NT2/D1 (cell line): ENCODE measurements at regions not wholly inside any gene's neighbourhood (a gene's known extent, or its start where the extent isn't known, plus 50 kb on each side); places are given as distances from the start of the nearest gene placed in this dataset.

Experiments used
- DNase-seq: peaks from one replicate; pipeline ENCODE4 v3.0.0-alpha.2; 2011; ENCODE audit warnings: low read depth, low spot score
- H3K27me3 ChIP-seq: 2 replicates; pipeline ENCODE4 v1.6.0; 2011; ENCODE audit warnings: mild to moderate bottlenecking; ENCODE audit not compliant: insufficient read length, insufficient read depth
- H3K36me3 ChIP-seq: 2 replicates; pipeline ENCODE4 v1.6.1; 2011; ENCODE audit warnings: mild to moderate bottlenecking, low read length, mixed read lengths; ENCODE audit not compliant: insufficient read depth, insufficient read length
- H3K4me1 ChIP-seq: 2 replicates; pipeline ENCODE4 v1.5.1; 2011; ENCODE audit not compliant: insufficient read depth, insufficient read length
- H3K4me3 ChIP-seq: 2 replicates; pipeline ENCODE4 v1.5.1; 2011; ENCODE audit warnings: low read depth; ENCODE audit not compliant: insufficient read length
- H3K9ac ChIP-seq: 2 replicates; pipeline ENCODE4 v1.6.0; 2011; ENCODE audit warnings: low read depth; ENCODE audit not compliant: insufficient read length
- H3K9me3 ChIP-seq: 2 replicates; pipeline ENCODE4 v1.5.1; 2011; ENCODE audit warnings: mild to moderate bottlenecking, low read length; ENCODE audit not compliant: insufficient read depth
- SUZ12 ChIP-seq: IDR thresholded peaks from 2 replicates; pipeline ENCODE4 v1.6.1; 2011; ENCODE audit not compliant: insufficient read length, insufficient read depth; ENCODE audit errors: extremely low read depth
- YY1 ChIP-seq: IDR thresholded peaks from 2 replicates; pipeline ENCODE4 v1.6.1; 2011; ENCODE audit not compliant: insufficient read length, insufficient read depth
- ZNF274 ChIP-seq: IDR thresholded peaks from 2 replicates; pipeline ENCODE4 v1.6.1; 2011; ENCODE audit warnings: mild to moderate bottlenecking, low read depth, low read length

DNA sequence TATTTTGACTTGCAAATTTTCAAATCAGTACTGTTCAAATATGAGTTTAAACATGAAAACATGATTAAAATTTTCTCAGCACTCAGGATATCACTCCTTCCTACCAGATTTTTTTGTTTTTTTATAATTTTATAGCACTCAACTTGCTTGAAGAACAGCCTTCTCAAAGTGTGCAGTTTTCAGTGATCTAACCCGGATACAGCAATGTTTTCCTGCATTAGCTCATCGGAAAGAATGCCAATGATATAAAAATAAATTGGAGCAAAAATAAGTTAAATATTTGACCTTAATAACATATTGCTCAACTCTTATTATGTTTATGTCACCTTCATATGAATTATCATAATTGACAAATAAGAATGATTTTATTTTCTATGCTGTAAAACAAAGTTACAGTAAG, 766.8 kb downstream of the USP25 start:
- TF ChIP-seq ZNF274, result no peak
- TF ChIP-seq SUZ12, result no peak
- no peak for TF ChIP-seq YY1
- no peak overlapping the region for H3K9ac ChIP-seq
- no peak for DNase-seq
- no peaks in the 10 kb centered on the region for H3K36me3 ChIP-seq
- no peaks in the 10 kb centered on the region for H3K4me1 ChIP-seq
- H3K9me3 ChIP-seq, result no peaks in the 10 kb centered on the region
- H3K27me3 ChIP-seq, result no peaks in the 10 kb centered on the region
- no peak overlapping the region for H3K4me3 ChIP-seq

GRCh38 chr21:16500271-16500670, 770.5 kb downstream of the USP25 start:
- DNase-seq, result no peak
- H3K9me3 ChIP-seq, result no peaks in the 10 kb centered on the region
- no peak for TF ChIP-seq SUZ12
- no peak for TF ChIP-seq ZNF274
- TF ChIP-seq YY1, result no peak
- no peaks in the 10 kb centered on the region for H3K36me3 ChIP-seq
- no peaks in the 10 kb centered on the region for H3K4me1 ChIP-seq
- no peak overlapping the region for H3K4me3 ChIP-seq
- no peak overlapping the region for H3K9ac ChIP-seq
- no peaks in the 10 kb centered on the region for H3K27me3 ChIP-seq

DNA sequence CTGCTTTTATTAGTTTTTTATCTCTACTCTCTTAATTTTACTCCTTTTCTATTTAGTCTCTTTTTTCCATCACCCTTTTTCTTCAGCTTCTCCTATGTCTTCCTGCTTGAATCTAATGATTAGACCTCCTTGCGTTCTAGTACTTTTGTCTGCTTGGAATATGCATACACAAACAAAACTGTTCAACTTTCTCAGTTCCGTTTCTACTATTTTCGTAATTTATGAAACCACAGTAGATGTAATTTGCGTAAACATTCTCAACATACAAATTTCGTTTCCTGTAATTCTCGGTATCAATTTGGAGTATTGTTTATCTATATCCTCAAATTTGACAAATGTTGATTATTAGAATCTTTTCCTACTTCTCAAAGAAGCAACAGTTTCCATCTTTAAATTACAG, 772.5 kb downstream of the USP25 start:
- no peak overlapping the region for H3K9ac ChIP-seq
- H3K4me1 ChIP-seq, result no peaks in the 10 kb centered on the region
- H3K27me3 ChIP-seq, result no peaks in the 10 kb centered on the region
- H3K9me3 ChIP-seq, result no peaks in the 10 kb centered on the region
- no peak for DNase-seq
- TF ChIP-seq YY1 (no peak), SUZ12 (no peak), ZNF274 (no peak)
- no peak overlapping the region for H3K4me3 ChIP-seq
- no peaks in the 10 kb centered on the region for H3K36me3 ChIP-seq

DNA sequence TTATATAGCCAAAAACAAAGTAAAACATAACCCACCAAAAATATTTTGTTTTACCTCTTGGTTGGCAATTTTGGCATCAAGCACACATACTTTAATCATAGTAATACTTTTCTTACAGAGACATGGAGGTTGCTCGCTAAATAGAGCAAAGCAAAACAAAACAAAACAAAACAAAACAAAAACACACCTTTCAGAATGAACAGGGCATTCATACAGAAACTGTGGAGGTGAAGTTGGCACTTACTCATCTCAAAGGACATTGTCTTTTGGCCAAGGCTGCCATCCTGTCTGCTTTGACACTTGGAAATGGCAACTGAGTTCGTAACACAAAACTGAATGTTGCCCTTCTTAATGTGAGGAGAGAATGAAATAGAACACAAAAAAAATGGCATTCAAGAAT, 773.1 kb downstream of the USP25 start:
- Histone ChIP-seq H3K27me3 (no peaks in the 10 kb centered on the region), H3K4me1 (no peaks in the 10 kb centered on the region), H3K9ac (no peak overlapping the region), H3K36me3 (no peaks in the 10 kb centered on the region), H3K9me3 (no peaks in the 10 kb centered on the region), H3K4me3 (no peak overlapping the region)
- TF ChIP-seq SUZ12, result no peak
- no peak for DNase-seq

GRCh38 chr21:16504281-16504680, 774.5 kb downstream of the USP25 start:
- no peaks in the 10 kb centered on the region for H3K4me1 ChIP-seq
- no peaks in the 10 kb centered on the region for H3K27me3 ChIP-seq
- TF ChIP-seq ZNF274, result no peak
- no peak for TF ChIP-seq YY1
- TF ChIP-seq SUZ12, result no peak
- no peak overlapping the region for H3K9ac ChIP-seq
- DNase-seq, result no peak
- no peaks in the 10 kb centered on the region for H3K36me3 ChIP-seq
- H3K9me3 ChIP-seq, result no peaks in the 10 kb centered on the region
- H3K4me3 ChIP-seq, result no peak overlapping the region

- no peaks in the 10 kb centered on the region for H3K27me3 ChIP-seq
- DNase-seq, result no peak
- no peaks in the 10 kb centered on the region for H3K36me3 ChIP-seq
- H3K9me3 ChIP-seq, result no peaks in the 10 kb centered on the region
- no peaks in the 10 kb centered on the region for H3K4me1 ChIP-seq
- TF ChIP-seq ZNF274, result no peak
- no peak for TF ChIP-seq YY1
- no peak for TF ChIP-seq SUZ12
- H3K9ac ChIP-seq, result no peak overlapping the region
- no peak overlapping the region for H3K4me3 ChIP-seq
Measured at GRCh38 chr21:16504766-16505165, 775.0 kb downstream of the USP25 start.

- Histone ChIP-seq H3K4me3 (no peak overlapping the region), H3K4me1 (no peaks in the 10 kb centered on the region), H3K9me3 (no peaks in the 10 kb centered on the region), H3K9ac (no peak overlapping the region), H3K27me3 (no peaks in the 10 kb centered on the region), H3K36me3 (no peaks in the 10 kb centered on the region)
- no peak for TF ChIP-seq YY1
- TF ChIP-seq SUZ12, result no peak
- no peak for TF ChIP-seq ZNF274
- DNase-seq, result no peak
Measured at GRCh38 chr21:16509476-16509875, 779.7 kb downstream of the USP25 start.

GRCh38 chr21:16514316-16514715, 784.5 kb downstream of the USP25 start:
- Histone ChIP-seq H3K4me1 (no peaks in the 10 kb centered on the region), H3K4me3 (no peak overlapping the region), H3K9me3 (no peaks in the 10 kb centered on the region), H3K27me3 (no peaks in the 10 kb centered on the region), H3K9ac (no peak overlapping the region), H3K36me3 (no peaks in the 10 kb centered on the region)
- no peak for DNase-seq
- no peak for TF ChIP-seq ZNF274
- no peak for TF ChIP-seq SUZ12
- TF ChIP-seq YY1, result no peak
